ENCODE measurements at regions not wholly inside any gene's neighbourhood (a gene's known extent, or its start where the extent isn't known, plus 50 kb on each side); places are given as distances from the start of the nearest gene placed in this dataset.
"Not testable (repeated sequence)": the region's sequence is repeated elsewhere in the genome, so short reads cannot be mapped to it uniquely, and the experiment has no call there.

GRCh38 chr2:150129921-150130575, 357.4 kb downstream of the RND3 start:
- DNase-seq = no peak

GRCh38 chr2:150127995-150128394, 359.5 kb downstream of the RND3 start:
- DNase-seq = no peak

- no peak for DNase-seq
These were observed 360.0 kb downstream of the RND3 start for GRCh38 chr2:150127346-150127990.

GRCh38 chr2:150126839-150127238, 360.6 kb downstream of the RND3 start:
- no peak for DNase-seq

- no peak for DNase-seq
These were observed 361.2 kb downstream of the RND3 start for GRCh38 chr2:150126143-150126740.

GRCh38 chr2:150125708-150126107, 361.8 kb downstream of the RND3 start:
- peak; percentile 62 for DNase-seq

GRCh38 chr2:150125188-150125587, 362.3 kb downstream of the RND3 start:
- no peak for DNase-seq

- DNase-seq = no peak
These were observed 362.7 kb downstream of the RND3 start for GRCh38 chr2:150124739-150125138.

GRCh38 chr2:150122871-150123613, 364.4 kb downstream of the RND3 start:
- DNase-seq = peak; percentile 84

GRCh38 chr2:150122156-150122555, 365.3 kb downstream of the RND3 start:
- DNase-seq = no peak

- DNase-seq = peak; percentile 83
These were observed 367.0 kb downstream of the RND3 start for GRCh38 chr2:150120326-150120955.

- DNase-seq = peak; percentile 37
These were observed 367.6 kb downstream of the RND3 start for GRCh38 chr2:150119819-150120218.

GRCh38 chr2:150114089-150114488, 373.4 kb downstream of the RND3 start:
- DNase-seq = not testable (repeated sequence)

GRCh38 chr2:150110548-150110947, 376.9 kb downstream of the RND3 start:
- DNase-seq = no peak

- no peak for DNase-seq
These were observed 377.6 kb downstream of the RND3 start for GRCh38 chr2:150109912-150110311.

GRCh38 chr2:150109028-150109427, 378.4 kb downstream of the RND3 start:
- DNase-seq = no peak

- DNase-seq = no peak
These were observed 379.7 kb downstream of the RND3 start for GRCh38 chr2:150107816-150108215.

- DNase-seq = no peak
These were observed 380.3 kb downstream of the RND3 start for GRCh38 chr2:150107170-150107569.

GRCh38 chr2:150101947-150102346, 385.5 kb downstream of the RND3 start:
- no peak for DNase-seq

- DNase-seq = no peak
These were observed 386.6 kb downstream of the RND3 start for GRCh38 chr2:150100834-150101233.

GRCh38 chr2:150100336-150100735, 387.1 kb downstream of the RND3 start:
- DNase-seq = no peak

GRCh38 chr2:150099805-150100204, 387.7 kb downstream of the RND3 start:
- no peak for DNase-seq

- no peak for DNase-seq
These were observed 389.5 kb downstream of the RND3 start for GRCh38 chr2:150097901-150098531.
